ENCODE measurements at regions not wholly inside any gene's neighbourhood (a gene's known extent, or its start where the extent isn't known, plus 50 kb on each side); places are given as distances from the start of the nearest gene placed in this dataset.

- no peak for ATAC-seq
These were observed 258.7 kb upstream of the BTG1 start for GRCh38 chr12:92404259-92404894.

More at GRCh38 chr12:92404259-92404894, 258.7 kb upstream of the BTG1 start:
- TF ChIP-seq TOX (CRISPR knock-in tag; IDR thresholded peaks at IDR 0.05; ENCODE audit: borderline replicate concordance) (no peak), ESRRG (CRISPR knock-in tag; IDR thresholded peaks at IDR 0.05) (no peak), POU6F1 (CRISPR knock-in tag; IDR thresholded peaks at IDR 0.05; ENCODE audit: borderline replicate concordance, low read depth) (no peak), CREB5 (CRISPR knock-in tag; IDR thresholded peaks at IDR 0.05; ENCODE audit: low read depth) (no peak), BACH2 (CRISPR knock-in tag; IDR thresholded peaks at IDR 0.05; ENCODE audit: borderline replicate concordance) (no peak), RARB (CRISPR knock-in tag; IDR thresholded peaks at IDR 0.05) (no peak), ZFP3 (CRISPR knock-in tag; IDR thresholded peaks at IDR 0.05) (no peak), ZC3H10 (CRISPR knock-in tag; IDR thresholded peaks at IDR 0.05) (no peak), GLIS3 (CRISPR knock-in tag; IDR thresholded peaks at IDR 0.05) (no peak), ZNF8 (CRISPR knock-in tag; IDR thresholded peaks at IDR 0.05) (no peak), ARNTL (CRISPR knock-in tag; IDR thresholded peaks at IDR 0.05; ENCODE audit: borderline replicate concordance, low read depth) (no peak), ZFP30 (CRISPR knock-in tag; IDR thresholded peaks at IDR 0.05) (no peak), SNAI2 (CRISPR knock-in tag; IDR thresholded peaks at IDR 0.05) (no peak), TSHZ2 (CRISPR knock-in tag; IDR thresholded peaks at IDR 0.05) (no peak), CSRNP3 (CRISPR knock-in tag; IDR thresholded peaks at IDR 0.05) (no peak), PATZ1 (CRISPR knock-in tag; IDR thresholded peaks at IDR 0.05; ENCODE audit: borderline replicate concordance) (no peak), ZNF70 (CRISPR knock-in tag; IDR thresholded peaks at IDR 0.05) (no peak), OSR1 (CRISPR knock-in tag; IDR thresholded peaks at IDR 0.05) (no peak), ISL1 (CRISPR knock-in tag; IDR thresholded peaks at IDR 0.05) (no peak), PPARA (CRISPR knock-in tag; IDR thresholded peaks at IDR 0.05; ENCODE audit: borderline replicate concordance) (no peak)

Data from SK-N-SH treated with all-trans-retinoic acid at 6 μM for 48 hours (cell line).